ENCODE measurements at regions not wholly inside any gene's neighbourhood (a gene's known extent, or its start where the extent isn't known, plus 50 kb on each side); places are given as distances from the start of the nearest gene placed in this dataset.

- TF ChIP-seq EGR1 (conservative IDR thresholded peaks at IDR 0.05) (no peak), NR2C2 (CRISPR knock-in tag; IDR thresholded peaks at IDR 0.05) (no peak), NR2C2 (tag; IDR thresholded peaks at IDR 0.05) (no peak), ZNF449 (CRISPR knock-in tag; IDR thresholded peaks at IDR 0.05) (no peak), KDM1A (IDR thresholded peaks at IDR 0.05) (no peak), PYGO2 (tag; IDR thresholded peaks at IDR 0.05) (no peak), THAP12 (CRISPR knock-in tag; IDR thresholded peaks at IDR 0.05) (no peak), RBM34 (IDR thresholded peaks at IDR 0.05; ENCODE audit: borderline replicate concordance, insufficient read depth, low read length) (no peak)
Observed at GRCh38 chr6:158262082-158262481, 50.2 kb upstream of the TULP4 start.
